SK-N-SH treated with all-trans-retinoic acid at 6 μM for 48 hours (cell line): ENCODE measurements at regions not wholly inside any gene's neighbourhood (a gene's known extent, or its start where the extent isn't known, plus 50 kb on each side); places are given as distances from the start of the nearest gene placed in this dataset.

Experiments used
- ATAC-seq: fragments of 200-7000 bp; cut with Tn5 transposase; 3 replicates; pipeline ENCODE4 v1.9.1; 2020; ENCODE audit warnings: mild to moderate bottlenecking, moderate library complexity
- BACH2 ChIP-seq: fragments of 250-450 bp; sonication (Bioruptor Pico); IDR thresholded peaks from 2 replicates; pipeline ENCODE4 v1.9.0; 2021; ENCODE audit warnings: mild to moderate bottlenecking, borderline replicate concordance
- CREB5 ChIP-seq: fragments of 250-450 bp; sonication (Bioruptor Pico); IDR thresholded peaks from 2 replicates; pipeline ENCODE4 v1.5.1; 2020; ENCODE audit warnings: low read depth, mild to moderate bottlenecking, moderate library complexity
- CSDC2 ChIP-seq: fragments of 250-450 bp; sonication (Bioruptor Pico); IDR thresholded peaks from 2 replicates; pipeline ENCODE4 v1.5.0; 2020; ENCODE audit warnings: mild to moderate bottlenecking, moderate library complexity
- CSRNP3 ChIP-seq: fragments of 250-450 bp; sonication (Bioruptor Pico); IDR thresholded peaks from 2 replicates; pipeline ENCODE4 v1.5.1; 2021; ENCODE audit warnings: mild to moderate bottlenecking, moderate library complexity
- ESRRG ChIP-seq: fragments of 250-450 bp; sonication (Bioruptor Pico); IDR thresholded peaks from 2 replicates; pipeline ENCODE4 v1.6.1; 2021; ENCODE audit warnings: mild to moderate bottlenecking
- GLIS3 ChIP-seq: fragments of 250-450 bp; sonication (Bioruptor Pico); IDR thresholded peaks from 2 replicates; pipeline ENCODE4 v1.5.0; 2020; ENCODE audit warnings: mild to moderate bottlenecking, moderate library complexity
- ISL1 ChIP-seq: fragments of 250-450 bp; sonication (Bioruptor Pico); IDR thresholded peaks from 2 replicates; pipeline ENCODE4 v2.1.2; 2022; ENCODE audit warnings: mild to moderate bottlenecking, moderate library complexity
- OSR1 ChIP-seq: fragments of 250-450 bp; sonication (Bioruptor Pico); IDR thresholded peaks from 2 replicates; pipeline ENCODE4 v1.8.0; 2022; ENCODE audit warnings: moderate library complexity, mild to moderate bottlenecking, inconsistent platforms
- PATZ1 ChIP-seq: fragments of 250-450 bp; sonication (Bioruptor Pico); IDR thresholded peaks from 2 replicates; pipeline ENCODE4 v1.8.0; 2020; ENCODE audit warnings: mild to moderate bottlenecking, moderate library complexity, borderline replicate concordance
- PPARA ChIP-seq: fragments of 250-450 bp; sonication (Bioruptor Pico); IDR thresholded peaks from 2 replicates; pipeline ENCODE4 v1.5.0; 2020; ENCODE audit warnings: mild to moderate bottlenecking, borderline replicate concordance
- RARB ChIP-seq: fragments of 250-450 bp; sonication (Bioruptor Pico); IDR thresholded peaks from 2 replicates; pipeline ENCODE4 v1.8.0; 2021; ENCODE audit warnings: mild to moderate bottlenecking, moderate library complexity
- SNAI2 ChIP-seq: fragments of 250-450 bp; sonication (Bioruptor Pico); IDR thresholded peaks from 2 replicates; pipeline ENCODE4 v1.5.0; 2020; ENCODE audit warnings: mild to moderate bottlenecking, moderate library complexity
- TCF4 ChIP-seq: fragments of 250-450 bp; sonication (Bioruptor Pico); IDR thresholded peaks from 2 replicates; pipeline ENCODE4 v1.8.0; 2021; ENCODE audit warnings: mild to moderate bottlenecking, moderate library complexity, borderline replicate concordance
- TOX ChIP-seq: fragments of 250-450 bp; sonication (Bioruptor Pico); IDR thresholded peaks from 2 replicates; pipeline ENCODE4 v1.8.0; 2021; ENCODE audit warnings: mild to moderate bottlenecking, moderate library complexity, borderline replicate concordance
- ZC3H10 ChIP-seq: fragments of 250-450 bp; sonication (Bioruptor Pico); IDR thresholded peaks from 2 replicates; pipeline ENCODE4 v1.5.1; 2021; ENCODE audit warnings: mild to moderate bottlenecking, moderate library complexity
- ZFP3 ChIP-seq: fragments of 250-450 bp; sonication (Bioruptor Pico); IDR thresholded peaks from 2 replicates; pipeline ENCODE4 v1.5.0; 2020; ENCODE audit warnings: mild to moderate bottlenecking, moderate library complexity
- ZFP30 ChIP-seq: fragments of 450-650 bp; formaldehyde crosslinking; IDR thresholded peaks from 2 replicates; pipeline ENCODE4 v1.5.0; 2022; ENCODE audit warnings: mild to moderate bottlenecking, moderate library complexity
- ZNF8 ChIP-seq: fragments of 450-650 bp; formaldehyde crosslinking; IDR thresholded peaks from 2 replicates; pipeline ENCODE4 v1.5.0; 2020; ENCODE audit warnings: mild to moderate bottlenecking, moderate library complexity
- TF ChIP-seq, protein P1 (sequence below): fragments of 250-450 bp; sonication (Bioruptor Pico); IDR thresholded peaks from 2 replicates; pipeline ENCODE4 v1.8.0; 2021; ENCODE audit warnings: low read depth, mild to moderate bottlenecking, moderate library complexity, borderline replicate concordance

DNA sequence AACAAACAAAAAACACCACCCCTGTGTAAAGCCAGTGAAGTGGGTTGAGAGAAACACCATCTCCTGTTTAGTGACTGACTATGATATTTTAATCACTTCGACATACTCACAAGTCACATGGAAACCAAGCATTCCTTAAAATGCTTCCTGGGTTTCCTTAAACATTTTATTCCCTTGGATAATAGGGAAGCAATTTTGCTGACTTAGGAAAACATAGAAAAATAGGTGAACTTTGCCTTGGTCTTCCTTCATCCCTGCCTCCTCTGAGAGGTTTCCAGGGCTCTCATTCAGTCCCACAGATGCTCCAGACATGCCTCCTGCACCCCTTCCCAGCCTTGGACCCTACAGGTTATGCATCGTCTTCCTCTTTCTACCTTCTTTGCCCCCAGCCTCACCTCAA lies 122.6 kb upstream of the SERPINE2 start:
- no peak for ATAC-seq
- no peak for TF ChIP-seq PATZ1 (CRISPR knock-in tag)
- no peak for TF ChIP-seq RARB (CRISPR knock-in tag)
- TF ChIP-seq OSR1 (CRISPR knock-in tag), result no peak
- no peak for TF ChIP-seq CSDC2 (CRISPR knock-in tag)
- TF ChIP-seq CREB5 (CRISPR knock-in tag), result no peak
- TF ChIP-seq, protein P1, sequence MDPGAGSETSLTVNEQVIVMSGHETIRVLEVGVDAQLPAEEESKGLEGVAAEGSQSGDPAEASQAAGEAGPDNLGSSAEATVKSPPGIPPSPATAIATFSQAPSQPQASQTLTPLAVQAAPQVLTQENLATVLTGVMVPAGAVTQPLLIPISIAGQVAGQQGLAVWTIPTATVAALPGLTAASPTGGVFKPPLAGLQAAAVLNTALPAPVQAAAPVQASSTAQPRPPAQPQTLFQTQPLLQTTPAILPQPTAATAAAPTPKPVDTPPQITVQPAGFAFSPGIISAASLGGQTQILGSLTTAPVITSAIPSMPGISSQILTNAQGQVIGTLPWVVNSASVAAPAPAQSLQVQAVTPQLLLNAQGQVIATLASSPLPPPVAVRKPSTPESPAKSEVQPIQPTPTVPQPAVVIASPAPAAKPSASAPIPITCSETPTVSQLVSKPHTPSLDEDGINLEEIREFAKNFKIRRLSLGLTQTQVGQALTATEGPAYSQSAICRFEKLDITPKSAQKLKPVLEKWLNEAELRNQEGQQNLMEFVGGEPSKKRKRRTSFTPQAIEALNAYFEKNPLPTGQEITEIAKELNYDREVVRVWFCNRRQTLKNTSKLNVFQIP (CRISPR knock-in tag), result no peak
- no peak for TF ChIP-seq CSRNP3 (CRISPR knock-in tag)
- TF ChIP-seq GLIS3 (CRISPR knock-in tag), result no peak
- TF ChIP-seq TOX (CRISPR knock-in tag), result no peak
- no peak for TF ChIP-seq SNAI2 (CRISPR knock-in tag)
- TF ChIP-seq ISL1, result no peak
- TF ChIP-seq TCF4 (CRISPR knock-in tag), result no peak
- TF ChIP-seq ZNF8, result no peak
- no peak for TF ChIP-seq ZFP3
- no peak for TF ChIP-seq ZFP30 (CRISPR knock-in tag)
- TF ChIP-seq ESRRG (CRISPR knock-in tag), result no peak
- TF ChIP-seq PPARA, result no peak
- no peak for TF ChIP-seq BACH2 (CRISPR knock-in tag)

GRCh38 chr2:224160917-224161316 lies 121.8 kb upstream of the SERPINE2 start:
- TF ChIP-seq CSRNP3 (CRISPR knock-in tag) (no peak), CSDC2 (CRISPR knock-in tag) (no peak), ZFP30 (CRISPR knock-in tag) (no peak), ZC3H10 (no peak), PATZ1 (CRISPR knock-in tag) (no peak)
- TF ChIP-seq, protein P1 (CRISPR knock-in tag), result no peak
- no peak for ATAC-seq
